B cell (primary cell): ENCODE measurements at regions not wholly inside any gene's neighbourhood (a gene's known extent, or its start where the extent isn't known, plus 50 kb on each side); places are given as distances from the start of the nearest gene placed in this dataset.

ENCODE experiments used
- ATAC-seq: fragments of 200-7000 bp; cut with Tn5 transposase; one replicate; pipeline ENCODE4 v1.10.0; 2021; ENCODE audit warnings: low read depth, mild to moderate bottlenecking, moderate number of reproducible peaks, moderate library complexity
- CTCF ChIA-PET: fragments of 350-600 bp; sonication (Branson Sonifier 250); formaldehyde crosslinking; loops from one replicate; lab custom pipeline; 2021; ENCODE audit warnings: antibody characterized with exemption, inconsistent platforms; lab: Charles Lee
- POLR2A ChIA-PET: fragments of 350-600 bp; sonication (Branson Sonifier 250); formaldehyde crosslinking; loops from one replicate; lab custom pipeline; 2021; ENCODE audit warnings: antibody characterized with exemption; lab: Charles Lee
- DNase-seq: peaks from one replicate; pipeline ENCODE4 v3.0.0; 2013
- H2AFZ ChIP-seq: 2 replicates; pipeline ENCODE4 v1.6.1; 2012; ENCODE audit warnings: mild to moderate bottlenecking, low read depth, low read length; ENCODE audit not compliant: insufficient read depth, poor library complexity, severe bottlenecking
- H3K27ac ChIP-seq, 2 donors: 1 replicate in 1 of 2; 2 replicates in 1 of 2; pipeline ENCODE4 v1.5.1; 2012 to 2013; ENCODE audit warnings: low read length in 2 of 2, mild to moderate bottlenecking in 2 of 2, moderate library complexity in 1 of 2
- H3K27me3 ChIP-seq, 4 experiments: fragments of 200-600 bp in 1 of 4; sonication (generic) in 1 of 4; replicated peaks in 1 of 4; 1 replicate in 2 of 4; 2 replicates in 2 of 4; pipeline versions ENCODE4 v1.6.1 to v1.7.0; 2013 to 2016; ENCODE audit warnings: low read length in 3 of 4, mild to moderate bottlenecking in 2 of 4, mixed read lengths in 1 of 4, moderate library complexity in 1 of 4; ENCODE audit not compliant: insufficient read depth in 4 of 4, control insufficient read depth in 3 of 4; ENCODE audit errors: control extremely low read depth in 1 of 4
- H3K36me3 ChIP-seq, 2 experiments: replicated peaks in 1 of 2; 1 replicate in 1 of 2; 2 replicates in 1 of 2; pipeline versions ENCODE4 v1.6.1 to v1.7.1; 2013; ENCODE audit warnings: low read length in 1 of 2; ENCODE audit not compliant: insufficient read depth in 2 of 2, control insufficient read depth in 1 of 2; ENCODE audit errors: control extremely low read depth in 1 of 2, extremely low read depth in 1 of 2
- H3K4me1 ChIP-seq, 2 donors: fragments of 200-600 bp in 1 of 2; sonication (generic) in 1 of 2; 1 replicate in 1 of 2; 2 replicates in 1 of 2; pipeline versions ENCODE4 v1.5.1 to v1.6.1; 2013 to 2017; ENCODE audit warnings: low read length in 2 of 2; ENCODE audit not compliant: control insufficient read depth in 2 of 2, insufficient read depth in 2 of 2
- H3K4me2 ChIP-seq: replicated peaks from 2 replicates; pipeline ENCODE3; 2012; ENCODE audit warnings: mild to moderate bottlenecking, low read depth, low read length; ENCODE audit not compliant: poor library complexity, severe bottlenecking
- H3K4me3 ChIP-seq, 5 experiments: fragments of 200-600 bp in 1 of 5; sonication (generic) in 1 of 5; 1 replicate in 3 of 5; 2 replicates in 2 of 5; pipeline versions ENCODE4 v1.5.1 to v1.7.0; 2011 to 2016; ENCODE audit warnings: low read length in 4 of 5, mild to moderate bottlenecking in 4 of 5, low read depth in 2 of 5, control low read depth in 1 of 5, moderate library complexity in 1 of 5; ENCODE audit not compliant: insufficient read depth in 1 of 5; ENCODE audit errors: control extremely low read depth in 1 of 5, extremely low read depth in 1 of 5
- H3K79me2 ChIP-seq: fragments of 200-600 bp; sonication (generic); one replicate; pipeline ENCODE4 v1.6.0; 2016; ENCODE audit warnings: low read length; ENCODE audit not compliant: control insufficient read depth, insufficient read depth
- H3K9ac ChIP-seq: fragments of 200-600 bp; sonication (generic); 2 replicates; pipeline ENCODE4 v1.6.1; 2017; ENCODE audit warnings: mild to moderate bottlenecking, low read length, moderate library complexity
- H3K9me3 ChIP-seq, 3 donors: one replicate each; pipeline versions ENCODE4 v1.6.1 to v1.7.1; 2013; ENCODE audit warnings: low read length in 2 of 3; ENCODE audit not compliant: control insufficient read depth in 2 of 3, insufficient read depth in 1 of 3; ENCODE audit errors: control extremely low read depth in 1 of 3
- H4K20me1 ChIP-seq: 2 replicates; pipeline ENCODE4 v1.6.0; 2012; ENCODE audit warnings: mild to moderate bottlenecking, low read length; ENCODE audit not compliant: insufficient read depth, control insufficient read depth, poor library complexity, severe bottlenecking
- H3K27ac Mint-ChIP-seq: one replicate; pipeline ENCODE4 v1.8.0; 2021; ENCODE audit warnings: mixed read lengths
- H3K27me3 Mint-ChIP-seq: one replicate; pipeline ENCODE4 v1.8.0; 2021; ENCODE audit warnings: mixed read lengths
- H3K4me1 Mint-ChIP-seq: one replicate; pipeline ENCODE4 v1.8.0; 2021; ENCODE audit warnings: mixed read lengths
- H3K4me3 Mint-ChIP-seq: one replicate; pipeline ENCODE4 v1.8.0; 2021; ENCODE audit warnings: mixed read lengths
- H3K9me3 Mint-ChIP-seq: one replicate; pipeline ENCODE4 v1.8.0; 2022; ENCODE audit warnings: mixed read lengths; ENCODE audit not compliant: insufficient read depth
- CTCF ChIP-seq: fragments of 200-600 bp; IDR thresholded peaks from one replicate; pipeline ENCODE4 v1.8.0; 2022; ENCODE audit warnings: antibody characterized with exemption, mild to moderate bottlenecking
- EZH2 ChIP-seq: IDR thresholded peaks from 2 replicates; pipeline ENCODE4 v1.6.1; 2012; ENCODE audit warnings: borderline replicate concordance, low read depth, mild to moderate bottlenecking, moderate library complexity, low read length; ENCODE audit not compliant: insufficient read depth, poor library complexity, severe bottlenecking
- WGBS: methylation state at CpG from one replicate; pipeline ENCODE4 v1.1.5; 2013; ENCODE audit warnings: missing lambda C conversion rate; ENCODE audit not compliant: insufficient coverage; 5-methylcytosine and 5-hydroxymethylcytosine counted together
- intact Hi-C: fragments of 100-400 bp; cut with micrococcal nuclease; formaldehyde crosslinking; loops from one replicate; pipeline ENCODE4 v1.10.0; 2022

- Histone ChIP-seq H3K4me3 (no peak overlapping the region), H3K4me2 (no peak overlapping the region), H3K4me1 (no peaks in the 10 kb centered on the region), H2AFZ (no peak overlapping the region), H3K27me3 (peaks cover 0 to 3% (median 0%) of the 10 kb centered on the region in 4 experiments), H4K20me1 (no peaks in the 10 kb centered on the region), H3K27ac (no peak overlapping the region), H3K9me3 (peaks cover 0 to 5% (median 0%) of the 10 kb centered on the region in 3 donors), H3K79me2 (no peaks in the 10 kb centered on the region), H3K9ac (no peak overlapping the region), H3K36me3 (no peaks in the 10 kb centered on the region)
- intact Hi-C loops = no loop called here
- TF ChIP-seq CTCF = no peak
- Mint-ChIP-seq H3K4me3 (no peak overlapping the region), H3K4me1 (no peaks in the 10 kb centered on the region), H3K9me3 (no peaks in the 10 kb centered on the region), H3K27ac (no peak overlapping the region), H3K27me3 (peaks cover 17% of the 10 kb centered on the region)
- 75% methylated on average over 7 of the region's 8 CpGs for WGBS
- ATAC-seq = no peak
- CTCF ChIA-PET = interaction anchor here (0.6 kb wide), 1 partner anchor 308 kb away, joined by 3 read pairs; no protein-coding TSS in a partner anchor
- POLR2A ChIA-PET = no interaction called here
- DNase-seq = no peak
Measured at GRCh38 chr5:61604076-61605025, 272.3 kb downstream of the ZSWIM6 start.

GRCh38 chr5:61609840-61610677, 278.0 kb downstream of the ZSWIM6 start:
- no peak overlapping the region for H2AFZ ChIP-seq
- TF ChIP-seq EZH2 (no peak), CTCF (no peak)

More at GRCh38 chr5:61609840-61610677, 278.0 kb downstream of the ZSWIM6 start:
- H3K9ac ChIP-seq = no peak overlapping the region
- peaks cover 0 to 3% (median 0%) of the 10 kb centered on the region in 4 experiments for H3K27me3 ChIP-seq
- peaks cover 0 to 5% (median 0%) of the 10 kb centered on the region in 3 donors for H3K9me3 ChIP-seq
- 92% methylated on average over 4 of the region's 9 CpGs for WGBS
- no peaks in the 10 kb centered on the region for H3K36me3 ChIP-seq
- no peaks in the 10 kb centered on the region for H3K9me3 Mint-ChIP-seq
- POLR2A ChIA-PET = no interaction called here
- H3K79me2 ChIP-seq = no peaks in the 10 kb centered on the region
- no peak for DNase-seq
- H3K4me1 Mint-ChIP-seq = no peaks in the 10 kb centered on the region
- no peak overlapping the region for H3K27ac ChIP-seq
- H3K27ac Mint-ChIP-seq = no peak overlapping the region
- intact Hi-C loops = no loop called here
- peaks cover 19% of the 10 kb centered on the region for H3K27me3 Mint-ChIP-seq
- ATAC-seq = no peak
- no peak overlapping the region for H3K4me3 ChIP-seq
- no peak overlapping the region for H3K4me2 ChIP-seq
- H4K20me1 ChIP-seq = no peaks in the 10 kb centered on the region
- CTCF ChIA-PET = no interaction called here
- H3K4me1 ChIP-seq = no peaks in the 10 kb centered on the region
- H3K4me3 Mint-ChIP-seq = no peak overlapping the region
